ENCODE measurements at regions not wholly inside any gene's neighbourhood (a gene's known extent, or its start where the extent isn't known, plus 50 kb on each side); places are given as distances from the start of the nearest gene placed in this dataset.

DNA sequence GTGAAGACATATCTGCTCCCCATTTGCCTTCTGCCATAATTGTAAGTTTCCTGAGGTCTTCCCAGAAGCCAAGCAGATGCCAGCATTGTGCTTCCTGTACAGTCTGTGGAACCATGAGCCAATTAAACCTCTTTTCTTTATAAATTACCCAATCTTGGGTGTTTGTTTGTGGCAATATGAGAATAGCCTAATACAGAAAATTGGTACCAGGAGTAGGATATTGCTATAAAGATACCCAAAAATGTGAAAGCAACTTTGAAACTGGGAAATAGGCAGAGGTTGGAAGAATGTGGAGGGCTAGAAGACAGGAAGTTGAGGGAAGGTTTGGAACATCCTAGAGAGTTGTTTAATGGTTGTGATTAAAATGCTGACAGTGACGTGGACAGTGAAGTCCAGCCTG lies 90.8 kb downstream of the HHIPL2 start:
- no peak for TF ChIP-seq POLR2A (IDR thresholded peaks at IDR 0.05; ENCODE audit: low read length)
- no peak for TF ChIP-seq GATA1 (IDR thresholded peaks at IDR 0.05; ENCODE audit: low read depth, low read length)
